OCI-LY1 (cell line): ENCODE measurements at regions not wholly inside any gene's neighbourhood (a gene's known extent, or its start where the extent isn't known, plus 50 kb on each side); places are given as distances from the start of the nearest gene placed in this dataset.

ENCODE experiments used
- EZH2 ChIP-seq: fragments of 200-600 bp; sonication (generic), shearing (Covaris generic); IDR thresholded peaks from 2 replicates; pipeline ENCODE4 v1.8.0; 2017; ENCODE audit warnings: borderline replicate concordance, mixed run types, mild to moderate bottlenecking, antibody characterized with exemption, low read length, moderate library complexity, mixed read lengths
- TF ChIP-seq, protein P1 (sequence below): fragments of 200-600 bp; sonication (generic), shearing (Covaris generic); IDR thresholded peaks from 2 replicates; pipeline ENCODE4 v1.5.1; 2017; ENCODE audit warnings: mild to moderate bottlenecking, antibody characterized with exemption, low read length, moderate library complexity, mixed read lengths

DNA sequence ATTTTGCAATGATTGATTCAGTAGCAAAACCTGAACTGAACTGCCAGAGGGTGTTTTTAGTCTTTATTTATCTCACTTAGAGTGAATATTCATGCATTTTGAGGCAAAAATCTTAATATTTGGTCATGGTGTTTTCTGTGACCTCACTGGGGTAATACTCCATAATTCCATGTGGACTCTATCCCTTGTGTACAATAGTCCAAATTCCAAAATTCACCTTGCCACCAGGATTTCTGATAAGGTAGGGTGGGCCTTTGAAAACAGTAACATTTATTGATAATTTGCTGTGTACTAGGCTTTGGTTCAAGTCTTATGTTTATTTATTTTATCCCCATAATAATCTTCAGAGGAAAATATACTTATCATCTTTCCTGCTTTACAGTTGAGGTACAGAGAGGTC lies 68.4 kb upstream of the PDE5A start:
- TF ChIP-seq, protein P1, sequence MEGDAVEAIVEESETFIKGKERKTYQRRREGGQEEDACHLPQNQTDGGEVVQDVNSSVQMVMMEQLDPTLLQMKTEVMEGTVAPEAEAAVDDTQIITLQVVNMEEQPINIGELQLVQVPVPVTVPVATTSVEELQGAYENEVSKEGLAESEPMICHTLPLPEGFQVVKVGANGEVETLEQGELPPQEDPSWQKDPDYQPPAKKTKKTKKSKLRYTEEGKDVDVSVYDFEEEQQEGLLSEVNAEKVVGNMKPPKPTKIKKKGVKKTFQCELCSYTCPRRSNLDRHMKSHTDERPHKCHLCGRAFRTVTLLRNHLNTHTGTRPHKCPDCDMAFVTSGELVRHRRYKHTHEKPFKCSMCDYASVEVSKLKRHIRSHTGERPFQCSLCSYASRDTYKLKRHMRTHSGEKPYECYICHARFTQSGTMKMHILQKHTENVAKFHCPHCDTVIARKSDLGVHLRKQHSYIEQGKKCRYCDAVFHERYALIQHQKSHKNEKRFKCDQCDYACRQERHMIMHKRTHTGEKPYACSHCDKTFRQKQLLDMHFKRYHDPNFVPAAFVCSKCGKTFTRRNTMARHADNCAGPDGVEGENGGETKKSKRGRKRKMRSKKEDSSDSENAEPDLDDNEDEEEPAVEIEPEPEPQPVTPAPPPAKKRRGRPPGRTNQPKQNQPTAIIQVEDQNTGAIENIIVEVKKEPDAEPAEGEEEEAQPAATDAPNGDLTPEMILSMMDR = no peak
- TF ChIP-seq EZH2 = no peak
